Fibroblast of villous mesenchyme (primary cell): ENCODE measurements at regions not wholly inside any gene's neighbourhood (a gene's known extent, or its start where the extent isn't known, plus 50 kb on each side); places are given as distances from the start of the nearest gene placed in this dataset.
A peak's percentile ranks its signal among the peaks of the same experiment; 100 is the strongest.

Experiments used
- DNase-seq: peaks from one replicate; pipeline ENCODE4 v3.0.0-alpha.2; 2010; ENCODE audit warnings: low read depth
- H3K4me3 ChIP-seq: 2 replicates; pipeline ENCODE4 v1.5.1; 2011; ENCODE audit warnings: low read depth, mild to moderate bottlenecking, low read length
- CTCF ChIP-seq: IDR thresholded peaks from 2 replicates; pipeline ENCODE4 v1.5.1; 2012; ENCODE audit warnings: low read depth, mild to moderate bottlenecking, low read length; ENCODE audit not compliant: insufficient read depth

GRCh38 chr12:30859226-30859625 lies 67.3 kb upstream of the TSPAN11 start:
- TF ChIP-seq CTCF = no peak
- no peak for DNase-seq
- no peak overlapping the region for H3K4me3 ChIP-seq

GRCh38 chr12:30858471-30858870 lies 68.1 kb upstream of the TSPAN11 start:
- no peak overlapping the region for H3K4me3 ChIP-seq
- no peak for DNase-seq
- TF ChIP-seq CTCF = no peak

- H3K4me3 ChIP-seq = no peak overlapping the region
- DNase-seq = no peak
- no peak for TF ChIP-seq CTCF
Measured at GRCh38 chr12:30853561-30854133, 72.9 kb upstream of the TSPAN11 start.

- no peak overlapping the region for H3K4me3 ChIP-seq
- no peak for TF ChIP-seq CTCF
- DNase-seq = no peak
Measured at GRCh38 chr12:30850684-30851083, 75.9 kb upstream of the TSPAN11 start.

- DNase-seq = peak; percentile 79
- H3K4me3 ChIP-seq = no peak overlapping the region
- TF ChIP-seq CTCF = peak; percentile 68
Measured at GRCh38 chr12:30847259-30847658, 79.3 kb upstream of the TSPAN11 start.

- H3K4me3 ChIP-seq = no peak overlapping the region
- no peak for DNase-seq
- TF ChIP-seq CTCF = no peak
Measured at GRCh38 chr12:30846776-30847175, 79.8 kb upstream of the TSPAN11 start.

GRCh38 chr12:30845676-30846075 lies 80.9 kb upstream of the TSPAN11 start:
- H3K4me3 ChIP-seq = no peak overlapping the region
- TF ChIP-seq CTCF = no peak
- DNase-seq = no peak
